Adrenal gland (tissue), 9 donors: ENCODE measurements at regions not wholly inside any gene's neighbourhood (a gene's known extent, or its start where the extent isn't known, plus 50 kb on each side); places are given as distances from the start of the nearest gene placed in this dataset.

ENCODE experiments used
- DNase-seq, 7 donors: peaks; one replicate each; pipeline ENCODE4 v3.0.0-alpha.2; 2019 to 2020
- H3K27ac ChIP-seq, 5 donors: fragments of 200-600 bp; sonication (generic) in 4 of 5; 1 replicate in 3 of 5; 2 replicates in 2 of 5; pipeline versions ENCODE4 v1.5.1 to v1.8.0; 2016 to 2020; ENCODE audit warnings: mild to moderate bottlenecking in 1 of 5
- H3K27me3 ChIP-seq: fragments of 200-600 bp; 2 replicates; pipeline ENCODE4 v1.8.0; 2021
- H3K36me3 ChIP-seq, 2 donors: fragments of 200-600 bp; replicated peaks in 1 of 2; 1 replicate in 1 of 2; 2 replicates in 1 of 2; pipeline versions ENCODE4 v1.5.1 to v1.8.0; 2018 to 2022
- H3K4me1 ChIP-seq, 2 donors: fragments of 200-600 bp; replicated peaks in 1 of 2; 1 replicate in 1 of 2; 2 replicates in 1 of 2; pipeline versions ENCODE4 v1.5.1 to v1.8.0; 2018 to 2021
- H3K4me3 ChIP-seq, 4 donors: fragments of 200-600 bp; sonication (generic) in 3 of 4; one replicate each; pipeline ENCODE4 v1.5.1; 2016 to 2018
- H3K9me3 ChIP-seq, 3 donors: fragments of 200-600 bp; sonication (generic) in 1 of 3; replicated peaks in 1 of 3; 1 replicate in 2 of 3; 2 replicates in 1 of 3; pipeline versions ENCODE4 v1.5.1 to v1.8.0; 2016 to 2021
- POLR2A ChIP-seq, 2 donors: fragments of 450-650 bp; IDR thresholded peaks; one replicate each; pipeline ENCODE4 v1.6.1; 2017; ENCODE audit warnings: antibody characterized with exemption in 2 of 2, mild to moderate bottlenecking in 2 of 2, moderate library complexity in 1 of 2
- WGBS, 4 donors: extraction: QIAGEN DNeasy Blood & Tissue Kit in 2 of 4; methylation state at CpG; one replicate each; pipeline versions ENCODE4 v1.1.5 to v1.1.7; 2013 to 2017; 5-methylcytosine and 5-hydroxymethylcytosine counted together
- intact Hi-C, 2 donors: fragments of 100-400 bp; cut with DNase I; formaldehyde crosslinking; loops; one replicate each; pipeline versions ENCODE4 v1.14.1 to v1.15.0; 2022 to 2023
- TF ChIP-seq, protein P1 (sequence below), 6 experiments: fragments of 450-650 bp in 4 of 6; fragments of 200-600 bp in 2 of 6; sonication (generic) in 1 of 6; IDR thresholded peaks; 1 replicate in 5 of 6; 2 replicates in 1 of 6; pipeline versions ENCODE4 v1.5.1 to v1.8.0; 2016 to 2021; ENCODE audit warnings: antibody characterized with exemption in 6 of 6, mild to moderate bottlenecking in 2 of 6, moderate library complexity in 1 of 6
- donor health status: healthy with polysubstance abuse.
- donor health status: Bipolar disorder and iron deficiency.
- donor health status: DM: yes; HTN: yes; CAD: no.
- donor health status: DM: no; HTN: no; CAD: no.
- donor health status: DM: no; HTN: no; CAD: no.

DNA sequence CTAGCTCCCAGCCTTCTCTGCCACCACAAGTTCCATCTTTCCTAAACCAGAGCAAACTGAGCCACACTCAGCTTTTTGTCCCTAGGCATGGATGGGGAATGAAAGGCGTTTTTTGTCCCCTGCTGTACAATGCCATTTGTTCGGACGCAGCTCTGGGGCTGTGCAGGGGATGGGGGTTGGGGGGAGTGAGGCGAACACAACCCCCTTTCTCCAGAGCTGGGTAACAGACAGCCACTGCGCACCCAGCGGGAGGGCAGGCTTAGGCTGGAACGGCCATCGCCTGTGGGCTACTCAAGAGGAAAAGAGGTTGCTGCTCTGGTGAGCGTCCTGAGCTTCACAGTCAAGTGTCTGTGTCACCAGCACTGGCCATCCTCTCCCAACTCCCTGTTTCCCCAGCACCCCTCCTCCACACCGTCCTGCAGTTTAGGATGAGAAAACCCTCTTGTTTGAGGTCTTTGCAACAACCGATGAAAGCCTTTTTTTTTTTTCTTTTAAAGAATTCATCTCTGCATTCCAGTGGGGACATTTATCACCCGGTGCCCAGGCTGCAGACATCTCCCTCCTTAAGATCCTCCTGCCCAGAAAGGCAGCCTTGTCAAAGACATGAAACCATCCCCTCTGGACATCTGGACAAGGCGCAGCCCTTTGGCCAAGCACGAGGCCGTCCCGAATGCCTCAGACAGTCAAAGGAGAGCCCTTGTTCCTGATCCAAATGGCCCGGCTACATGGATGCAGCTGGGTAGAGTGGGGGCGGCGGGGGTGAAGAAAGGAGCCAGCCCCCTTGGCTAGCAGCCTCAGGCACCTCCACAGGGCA, 419.6 kb downstream of the BCOR start:
- Histone ChIP-seq H3K9me3 (no peaks in the 10 kb centered on the region), H3K27ac (no peak overlapping the region), H3K4me3 (no peak overlapping the region), H3K36me3 (no peaks in the 10 kb centered on the region), H3K27me3 (peaks cover 6% of the 10 kb centered on the region), H3K4me1 (no peaks in the 10 kb centered on the region)
- 70 to 86% (median 80%) methylated on average over 9 to 19 of the region's 19 CpGs for WGBS, 4 donors
- TF ChIP-seq, protein P1, sequence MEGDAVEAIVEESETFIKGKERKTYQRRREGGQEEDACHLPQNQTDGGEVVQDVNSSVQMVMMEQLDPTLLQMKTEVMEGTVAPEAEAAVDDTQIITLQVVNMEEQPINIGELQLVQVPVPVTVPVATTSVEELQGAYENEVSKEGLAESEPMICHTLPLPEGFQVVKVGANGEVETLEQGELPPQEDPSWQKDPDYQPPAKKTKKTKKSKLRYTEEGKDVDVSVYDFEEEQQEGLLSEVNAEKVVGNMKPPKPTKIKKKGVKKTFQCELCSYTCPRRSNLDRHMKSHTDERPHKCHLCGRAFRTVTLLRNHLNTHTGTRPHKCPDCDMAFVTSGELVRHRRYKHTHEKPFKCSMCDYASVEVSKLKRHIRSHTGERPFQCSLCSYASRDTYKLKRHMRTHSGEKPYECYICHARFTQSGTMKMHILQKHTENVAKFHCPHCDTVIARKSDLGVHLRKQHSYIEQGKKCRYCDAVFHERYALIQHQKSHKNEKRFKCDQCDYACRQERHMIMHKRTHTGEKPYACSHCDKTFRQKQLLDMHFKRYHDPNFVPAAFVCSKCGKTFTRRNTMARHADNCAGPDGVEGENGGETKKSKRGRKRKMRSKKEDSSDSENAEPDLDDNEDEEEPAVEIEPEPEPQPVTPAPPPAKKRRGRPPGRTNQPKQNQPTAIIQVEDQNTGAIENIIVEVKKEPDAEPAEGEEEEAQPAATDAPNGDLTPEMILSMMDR (IDR thresholded peaks at IDR 0.05), result no peak
- no peak for TF ChIP-seq POLR2A (IDR thresholded peaks at IDR 0.05)
- intact Hi-C loops, result no loop called here
- DNase-seq, result no peak

DNA sequence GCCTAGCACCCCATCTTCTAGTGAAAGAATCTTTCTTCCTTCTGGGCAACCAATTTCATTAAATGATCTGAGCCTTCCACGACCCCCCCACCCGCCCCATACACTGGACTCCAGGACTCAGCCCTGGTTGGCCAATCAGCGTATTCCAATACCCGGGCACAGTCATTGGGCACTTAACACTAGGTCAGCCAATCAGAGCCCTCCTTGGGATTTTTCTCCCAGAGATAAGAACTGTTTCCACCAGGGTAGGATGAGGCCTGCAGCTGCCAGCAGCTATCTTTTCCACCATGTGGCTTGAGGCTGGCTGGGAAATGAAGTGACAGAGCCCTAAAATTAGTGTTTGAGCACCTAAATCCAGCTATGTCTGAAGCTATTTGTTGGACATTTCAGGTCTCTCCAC, 418.8 kb downstream of the BCOR start:
- Histone ChIP-seq H3K27ac (no peak overlapping the region), H3K4me3 (no peak overlapping the region), H3K27me3 (peaks cover 9% of the 10 kb centered on the region), H3K36me3 (no peaks in the 10 kb centered on the region), H3K9me3 (no peaks in the 10 kb centered on the region), H3K4me1 (no peaks in the 10 kb centered on the region)
- WGBS, 4 donors, result 68 to 90% (median 80%) methylated on average over 4 of the region's 4 CpGs; no CpG with 5 or more reads in 1 of the 4 donors
- intact Hi-C loops, result no loop called here
- TF ChIP-seq, protein P1 (IDR thresholded peaks at IDR 0.05), result no peak
- no peak for TF ChIP-seq POLR2A (IDR thresholded peaks at IDR 0.05)
- DNase-seq, result no peak

DNA sequence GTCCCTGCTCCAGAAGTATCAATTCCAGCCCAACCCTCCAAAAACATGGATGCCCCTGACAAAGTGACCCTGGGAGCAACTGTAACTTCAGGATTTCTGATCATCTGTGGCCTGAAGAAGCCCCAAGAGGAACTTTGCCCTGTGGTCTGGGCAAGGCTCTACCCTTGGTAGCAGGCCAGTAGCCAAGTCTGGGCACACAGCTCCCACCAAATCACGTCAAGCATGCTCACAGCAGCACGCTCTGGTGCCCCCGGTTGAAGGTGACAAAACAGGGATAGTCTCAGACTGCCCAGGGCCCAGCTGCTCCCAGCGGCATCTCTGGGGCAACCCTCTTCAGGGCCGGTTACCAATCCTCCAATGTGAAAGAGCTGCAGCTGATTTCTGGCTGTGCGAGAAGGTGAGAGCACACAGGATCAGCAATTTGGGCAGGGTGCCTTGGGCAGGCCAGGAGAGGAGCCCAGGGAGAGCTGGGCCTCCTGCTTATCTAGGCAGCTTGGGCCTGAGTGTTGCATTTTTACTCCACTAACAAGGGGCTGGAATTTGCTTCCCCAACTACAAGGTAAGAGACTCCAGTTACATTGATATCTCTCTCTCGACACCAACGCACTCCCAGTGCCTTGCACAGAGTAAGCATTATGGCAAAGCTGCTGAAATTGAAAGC, 418.1 kb downstream of the BCOR start:
- Histone ChIP-seq H3K9me3 (no peaks in the 10 kb centered on the region), H3K4me1 (no peaks in the 10 kb centered on the region), H3K4me3 (no peak overlapping the region), H3K27me3 (peaks cover 8% of the 10 kb centered on the region), H3K36me3 (no peaks in the 10 kb centered on the region), H3K27ac (no peak overlapping the region)
- WGBS, 4 donors, result 81 to 100% (median 91%) methylated on average over 1 to 8 of the region's 8 CpGs
- no peak for TF ChIP-seq POLR2A (IDR thresholded peaks at IDR 0.05)
- TF ChIP-seq, protein P1 (IDR thresholded peaks at IDR 0.05), result no peak
- intact Hi-C loops, result no loop called here
- no peak for DNase-seq

GRCh38 chrX:39681885-39682284, 415.9 kb downstream of the BCOR start:
- no peak for DNase-seq
- no peaks in the 10 kb centered on the region for H3K36me3 ChIP-seq
- peaks cover 8% of the 10 kb centered on the region for H3K27me3 ChIP-seq
- no peak for TF ChIP-seq POLR2A (IDR thresholded peaks at IDR 0.05)
- TF ChIP-seq, protein P1 (IDR thresholded peaks at IDR 0.05), result no peak
- H3K4me1 ChIP-seq, result no peaks in the 10 kb centered on the region
- no peaks in the 10 kb centered on the region for H3K9me3 ChIP-seq
- WGBS, 4 donors, result 50 to 68% (median 67%) methylated on average over 2 to 12 of the region's 12 CpGs
- intact Hi-C loops, result no loop called here
- H3K4me3 ChIP-seq, result no peak overlapping the region
- H3K27ac ChIP-seq, result no peak overlapping the region
